SKM-1 (cell line): ENCODE measurements at regions not wholly inside any gene's neighbourhood (a gene's known extent, or its start where the extent isn't known, plus 50 kb on each side); places are given as distances from the start of the nearest gene placed in this dataset.
"Not testable (repeated sequence)": the region's sequence is repeated elsewhere in the genome, so short reads cannot be mapped to it uniquely, and the experiment has no call there.

Source experiments
- DNase-seq: peaks from one replicate; lab custom pipeline; 2025; ENCODE audit not compliant: unreplicated experiment; lab: John Stamatoyannopoulos, UW

- DNase-seq: no peak
Observed at GRCh38 chr12:88366101-88366500, 214.2 kb downstream of the KITLG start.

GRCh38 chr12:88367231-88367630 lies 213.0 kb downstream of the KITLG start:
- DNase-seq: no peak

- DNase-seq: not testable (repeated sequence)
Observed at GRCh38 chr12:88368077-88368476, 212.2 kb downstream of the KITLG start.

- no peak for DNase-seq
Observed at GRCh38 chr12:88371416-88372183, 208.7 kb downstream of the KITLG start.

GRCh38 chr12:88375306-88376305 lies 204.7 kb downstream of the KITLG start:
- no peak for DNase-seq

GRCh38 chr12:88377973-88378372 lies 202.3 kb downstream of the KITLG start:
- DNase-seq: no peak

- no peak for DNase-seq
Observed at GRCh38 chr12:88381466-88381865, 198.8 kb downstream of the KITLG start.

- no peak for DNase-seq
Observed at GRCh38 chr12:88383405-88383804, 196.9 kb downstream of the KITLG start.

GRCh38 chr12:88388566-88389540 lies 191.4 kb downstream of the KITLG start:
- DNase-seq: no peak

GRCh38 chr12:88390811-88391210 lies 189.5 kb downstream of the KITLG start:
- no peak for DNase-seq

- DNase-seq: no peak
Observed at GRCh38 chr12:88391556-88391955, 188.7 kb downstream of the KITLG start.

GRCh38 chr12:88393017-88393767 lies 187.1 kb downstream of the KITLG start:
- no peak for DNase-seq

- no peak for DNase-seq
Observed at GRCh38 chr12:88398031-88398430, 182.2 kb downstream of the KITLG start.

GRCh38 chr12:88399811-88400210 lies 180.5 kb downstream of the KITLG start:
- DNase-seq: no peak

GRCh38 chr12:88400302-88400701 lies 180.0 kb downstream of the KITLG start:
- no peak for DNase-seq

- DNase-seq: no peak
Observed at GRCh38 chr12:88401155-88401554, 179.1 kb downstream of the KITLG start.

GRCh38 chr12:88406905-88407304 lies 173.4 kb downstream of the KITLG start:
- DNase-seq: no peak

GRCh38 chr12:88408823-88409222 lies 171.4 kb downstream of the KITLG start:
- no peak for DNase-seq

GRCh38 chr12:88409257-88409656 lies 171.0 kb downstream of the KITLG start:
- DNase-seq: no peak

GRCh38 chr12:88411689-88412088 lies 168.6 kb downstream of the KITLG start:
- no peak for DNase-seq
